PC-9 (cell line): ENCODE measurements at regions not wholly inside any gene's neighbourhood (a gene's known extent, or its start where the extent isn't known, plus 50 kb on each side); places are given as distances from the start of the nearest gene placed in this dataset.

Experiments used
- BruUV-seq: library from RNA; stranded (reverse); fragments of 400-500 nt; replicated peaks from 2 replicates; lab custom pipeline; 2021; lab: Mats Ljungman, UMichigan
- CTCF ChIA-PET: fragments of 300-600 bp; sonication (Branson Sonifier 250); formaldehyde crosslinking; loops from one replicate; lab custom pipeline; 2022; ENCODE audit warnings: antibody characterized with exemption; lab: Charles Lee
- POLR2A ChIA-PET: fragments of 300-600 bp; sonication (Branson Sonifier 250); formaldehyde crosslinking; loops from one replicate; lab custom pipeline; 2022; ENCODE audit warnings: antibody characterized with exemption; ENCODE audit not compliant: unreplicated experiment; lab: Charles Lee
- DNase-seq, 2 experiments: peaks; one replicate each; pipeline versions ENCODE4 v3.0.0 to v3.0.0-alpha.2; 2015 to 2022; ENCODE audit warnings: mixed read lengths in 1 of 2
- H2AFZ ChIP-seq: fragments of 200-600 bp; sonication (generic); 2 replicates; pipeline ENCODE4 v1.8.1; 2017; ENCODE audit warnings: antibody characterized with exemption
- H3F3A ChIP-seq: fragments of 200-600 bp; sonication (generic); 2 replicates; pipeline ENCODE4 v1.8.1; 2017; ENCODE audit warnings: antibody characterized with exemption, mild to moderate bottlenecking, low read depth; ENCODE audit not compliant: insufficient read depth
- H3K27ac ChIP-seq: fragments of 200-600 bp; sonication (generic); 2 replicates; pipeline ENCODE4 v1.6.1; 2016; ENCODE audit warnings: mixed run types
- H3K27me3 ChIP-seq: fragments of 200-600 bp; sonication (generic); 2 replicates; pipeline ENCODE4 v1.6.1; 2016; ENCODE audit warnings: low read depth, mixed run types; ENCODE audit not compliant: insufficient read depth
- H3K36me3 ChIP-seq: fragments of 200-600 bp; sonication (generic); 2 replicates; pipeline ENCODE4 v1.6.1; 2016; ENCODE audit warnings: low read depth, mixed run types
- H3K4me1 ChIP-seq: fragments of 200-600 bp; sonication (generic); replicated peaks from 2 replicates; pipeline ENCODE4 v1.6.1; 2016; ENCODE audit warnings: mixed run types; ENCODE audit not compliant: insufficient read depth
- H3K4me2 ChIP-seq: fragments of 200-600 bp; sonication (generic); 2 replicates; pipeline ENCODE4 v1.6.1; 2017; ENCODE audit warnings: mixed run types
- H3K4me3 ChIP-seq: fragments of 200-600 bp; sonication (generic); 2 replicates; pipeline ENCODE4 v1.6.1; 2016; ENCODE audit warnings: mixed run types
- H3K79me2 ChIP-seq: fragments of 200-600 bp; sonication (generic); 2 replicates; pipeline ENCODE4 v1.6.1; 2017; ENCODE audit warnings: low read depth, mixed run types
- H3K9me2 ChIP-seq: fragments of 200-600 bp; sonication (generic); 2 replicates; pipeline ENCODE4 v1.8.1; 2017; ENCODE audit warnings: mild to moderate bottlenecking; ENCODE audit not compliant: insufficient read depth
- H3K9me3 ChIP-seq: fragments of 200-600 bp; sonication (generic); 2 replicates; pipeline ENCODE4 v1.8.1; 2016; ENCODE audit warnings: low read depth; ENCODE audit not compliant: insufficient read depth
- H4K20me1 ChIP-seq: fragments of 200-600 bp; sonication (generic); 2 replicates; pipeline ENCODE4 v1.8.1; 2017; ENCODE audit not compliant: insufficient read depth
- EZH2 ChIP-seq: fragments of 200-600 bp; sonication (generic); IDR thresholded peaks from 2 replicates; pipeline ENCODE4 v1.8.0; 2017; ENCODE audit warnings: antibody characterized with exemption, low read depth
- intact Hi-C: fragments of 100-400 bp; cut with micrococcal nuclease; formaldehyde crosslinking; loops from one replicate; pipeline ENCODE4 v1.10.0; 2022; ENCODE audit not compliant: unreplicated experiment
- TF ChIP-seq, protein P1 (sequence below): fragments of 200-600 bp; sonication (generic); conservative IDR thresholded peaks from 2 replicates; pipeline ENCODE4 v1.6.1; 2017; ENCODE audit warnings: mixed run types, antibody characterized with exemption, mild to moderate bottlenecking, moderate library complexity

DNA sequence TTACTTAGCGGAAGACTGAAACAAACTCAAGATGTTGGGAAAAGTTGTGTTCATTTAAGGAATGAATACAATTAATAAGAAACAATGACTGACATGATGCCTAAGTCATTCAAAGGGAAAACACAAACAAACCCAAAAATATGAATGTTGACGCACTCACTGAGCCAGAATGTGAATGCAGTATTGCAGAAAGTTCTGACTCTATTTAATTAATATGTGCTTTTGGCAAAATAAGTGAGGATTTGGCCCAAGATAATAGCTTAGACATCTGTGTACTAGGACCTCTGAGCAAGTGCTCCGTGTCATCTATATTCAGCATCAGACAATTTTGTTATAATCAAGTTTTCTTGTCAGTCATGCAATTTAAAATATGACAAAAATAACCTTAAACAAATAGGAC, 1138.8 kb upstream of the NXPH2 start:
- Histone ChIP-seq H3K79me2 (no peaks in the 10 kb centered on the region), H3K9me3 (no peaks in the 10 kb centered on the region), H2AFZ (no peak overlapping the region), H3K4me3 (no peak overlapping the region), H3K4me1 (no peaks in the 10 kb centered on the region), H3K36me3 (no peaks in the 10 kb centered on the region), H3K27me3 (no peaks in the 10 kb centered on the region), H3K27ac (no peak overlapping the region), H3F3A (no peaks in the 10 kb centered on the region), H3K9me2 (no peaks in the 10 kb centered on the region), H3K4me2 (no peak overlapping the region), H4K20me1 (no peaks in the 10 kb centered on the region)
- intact Hi-C loops = no loop called here
- BruUV-seq = no TSS peak
- no peak for DNase-seq
- CTCF ChIA-PET = interaction anchor here (0.6 kb wide), 1 partner anchor 8 kb away, joined by 7 read pairs; no protein-coding TSS in a partner anchor
- TF ChIP-seq, protein P1, sequence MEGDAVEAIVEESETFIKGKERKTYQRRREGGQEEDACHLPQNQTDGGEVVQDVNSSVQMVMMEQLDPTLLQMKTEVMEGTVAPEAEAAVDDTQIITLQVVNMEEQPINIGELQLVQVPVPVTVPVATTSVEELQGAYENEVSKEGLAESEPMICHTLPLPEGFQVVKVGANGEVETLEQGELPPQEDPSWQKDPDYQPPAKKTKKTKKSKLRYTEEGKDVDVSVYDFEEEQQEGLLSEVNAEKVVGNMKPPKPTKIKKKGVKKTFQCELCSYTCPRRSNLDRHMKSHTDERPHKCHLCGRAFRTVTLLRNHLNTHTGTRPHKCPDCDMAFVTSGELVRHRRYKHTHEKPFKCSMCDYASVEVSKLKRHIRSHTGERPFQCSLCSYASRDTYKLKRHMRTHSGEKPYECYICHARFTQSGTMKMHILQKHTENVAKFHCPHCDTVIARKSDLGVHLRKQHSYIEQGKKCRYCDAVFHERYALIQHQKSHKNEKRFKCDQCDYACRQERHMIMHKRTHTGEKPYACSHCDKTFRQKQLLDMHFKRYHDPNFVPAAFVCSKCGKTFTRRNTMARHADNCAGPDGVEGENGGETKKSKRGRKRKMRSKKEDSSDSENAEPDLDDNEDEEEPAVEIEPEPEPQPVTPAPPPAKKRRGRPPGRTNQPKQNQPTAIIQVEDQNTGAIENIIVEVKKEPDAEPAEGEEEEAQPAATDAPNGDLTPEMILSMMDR = no peak
- TF ChIP-seq EZH2 = no peak
- POLR2A ChIA-PET = no interaction called here

DNA sequence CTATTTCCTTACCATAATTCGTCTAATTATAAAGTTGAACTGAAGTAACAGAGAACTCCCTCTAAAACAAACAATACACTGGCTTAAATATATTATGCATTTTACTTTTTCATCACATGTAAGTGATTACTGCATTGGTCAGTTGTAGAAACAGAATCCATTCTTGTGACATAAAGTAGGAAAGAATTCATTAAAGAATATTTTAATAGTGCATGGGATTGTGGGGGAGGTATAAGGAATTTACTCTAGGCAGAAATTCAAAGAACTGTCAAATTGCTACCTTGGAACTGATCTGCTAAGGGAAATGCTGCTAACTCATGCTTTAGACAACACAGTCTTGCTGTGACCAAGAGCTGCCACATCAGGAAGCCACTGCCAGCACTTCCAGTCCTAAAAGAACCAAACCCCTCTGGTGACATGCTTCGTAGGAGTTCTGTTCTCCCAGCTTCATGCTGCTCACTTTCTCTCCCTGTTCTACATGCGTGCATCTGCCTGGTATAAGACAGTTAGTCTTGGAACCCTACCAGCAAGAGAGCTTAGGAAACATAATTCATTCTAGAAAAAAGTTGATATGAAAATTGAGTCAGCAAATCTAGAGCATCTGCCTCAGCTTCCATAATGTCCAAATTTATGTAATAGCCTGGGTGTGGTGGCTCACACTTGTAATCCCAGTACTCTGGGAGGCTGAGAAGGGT, 1137.6 kb upstream of the NXPH2 start:
- Histone ChIP-seq H2AFZ (no peak overlapping the region), H3K9me3 (no peaks in the 10 kb centered on the region), H3K36me3 (no peaks in the 10 kb centered on the region), H3K4me1 (no peaks in the 10 kb centered on the region), H3K4me3 (no peak overlapping the region), H3K79me2 (no peaks in the 10 kb centered on the region), H4K20me1 (no peaks in the 10 kb centered on the region), H3K27ac (no peak overlapping the region), H3K4me2 (no peak overlapping the region), H3K9me2 (no peaks in the 10 kb centered on the region), H3K27me3 (no peaks in the 10 kb centered on the region), H3F3A (no peaks in the 10 kb centered on the region)
- POLR2A ChIA-PET = no interaction called here
- TF ChIP-seq, protein P1 = no peak
- no peak for TF ChIP-seq EZH2
- intact Hi-C loops = no loop called here
- no peak for DNase-seq
- CTCF ChIA-PET = no interaction called here
- BruUV-seq = no TSS peak

DNA sequence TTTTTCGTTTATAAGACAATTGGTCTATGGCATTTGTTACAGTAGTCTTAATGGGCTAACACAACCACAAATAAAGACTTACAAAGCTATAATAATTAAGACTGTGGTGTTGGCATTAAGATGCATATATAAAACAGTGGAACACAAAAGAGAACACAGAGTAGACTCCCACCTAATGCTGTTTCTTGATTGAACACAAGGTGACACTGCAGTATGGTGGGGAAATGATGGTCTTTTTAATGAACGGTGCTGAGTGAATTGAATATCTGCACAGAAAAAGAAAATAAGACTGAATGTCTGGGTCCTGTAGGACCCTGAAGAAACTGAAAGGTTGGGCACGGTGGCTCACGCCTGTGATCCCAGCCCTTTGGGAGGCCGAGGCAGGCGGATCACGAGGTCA, 1136.6 kb upstream of the NXPH2 start:
- no TSS peak for BruUV-seq
- no peak overlapping the region for H3K27ac ChIP-seq
- H3F3A ChIP-seq = no peaks in the 10 kb centered on the region
- H3K4me1 ChIP-seq = no peaks in the 10 kb centered on the region
- H3K79me2 ChIP-seq = no peaks in the 10 kb centered on the region
- no peaks in the 10 kb centered on the region for H3K27me3 ChIP-seq
- ChIA-PET POLR2A (no interaction called here), CTCF (no interaction called here)
- no peaks in the 10 kb centered on the region for H3K9me2 ChIP-seq
- DNase-seq = no peak
- intact Hi-C loops = no loop called here
- H3K4me3 ChIP-seq = no peak overlapping the region
- no peak for TF ChIP-seq EZH2
- TF ChIP-seq, protein P1 = 0 out of 2 replicates have a peak, but pooled peaks have one; percentile 18
- H2AFZ ChIP-seq = no peak overlapping the region
- H3K9me3 ChIP-seq = no peaks in the 10 kb centered on the region
- no peaks in the 10 kb centered on the region for H3K36me3 ChIP-seq
- no peaks in the 10 kb centered on the region for H4K20me1 ChIP-seq
- H3K4me2 ChIP-seq = no peak overlapping the region
